ENCODE measurements at regions not wholly inside any gene's neighbourhood (a gene's known extent, or its start where the extent isn't known, plus 50 kb on each side); places are given as distances from the start of the nearest gene placed in this dataset.

- Histone ChIP-seq H3K27ac (no peak overlapping the region), H3K4me1 (no peaks in the 10 kb centered on the region), H3K9me3 (peaks cover 0 to 52% of the 10 kb centered on the region in 2 donors), H3K27me3 (no peaks in the 10 kb centered on the region), H3K4me3 (no peak overlapping the region), H3K36me3 (no peaks in the 10 kb centered on the region)
- ATAC-seq (no peak), DNase-seq (no peak)
- no peak for TF ChIP-seq CTCF (IDR thresholded peaks at IDR 0.05)
- intact Hi-C loops (cut with DNase I), result no loop called here
Measured at GRCh38 chr9:17978773-17979172, 399.9 kb downstream of the SH3GL2 start.

GRCh38 chr9:17986595-17986994 lies 407.7 kb downstream of the SH3GL2 start:
- H3K4me3 ChIP-seq, result no peak overlapping the region
- peaks cover 0 to 4% of the 10 kb centered on the region in 2 donors for H3K9me3 ChIP-seq
- intact Hi-C loops (cut with DNase I), result no loop called here
- H3K4me1 ChIP-seq, result no peaks in the 10 kb centered on the region
- no peak overlapping the region for H3K27ac ChIP-seq
- TF ChIP-seq CTCF (IDR thresholded peaks at IDR 0.05), result no peak
- no peaks in the 10 kb centered on the region for H3K27me3 ChIP-seq
- no peaks in the 10 kb centered on the region for H3K36me3 ChIP-seq
- ATAC-seq (no peak), DNase-seq (no peak)

GRCh38 chr9:17987189-17987588 lies 408.3 kb downstream of the SH3GL2 start:
- ATAC-seq, result no peak
- no peak for TF ChIP-seq CTCF (IDR thresholded peaks at IDR 0.05)
- Histone ChIP-seq H3K4me3 (no peak overlapping the region), H3K9me3 (no peaks in the 10 kb centered on the region), H3K4me1 (no peaks in the 10 kb centered on the region), H3K27ac (no peak overlapping the region), H3K36me3 (no peaks in the 10 kb centered on the region), H3K27me3 (no peaks in the 10 kb centered on the region)
- intact Hi-C loops (cut with DNase I), result no loop called here
- no peak for DNase-seq

- no peak for TF ChIP-seq CTCF (IDR thresholded peaks at IDR 0.05)
- Histone ChIP-seq H3K36me3 (no peaks in the 10 kb centered on the region), H3K9me3 (no peaks in the 10 kb centered on the region), H3K4me1 (no peaks in the 10 kb centered on the region), H3K27ac (no peak overlapping the region), H3K27me3 (no peaks in the 10 kb centered on the region), H3K4me3 (no peak overlapping the region)
- intact Hi-C loops (cut with DNase I), result no loop called here
- DNase-seq (no peak), ATAC-seq (no peak)
Measured at GRCh38 chr9:17988489-17988888, 409.6 kb downstream of the SH3GL2 start.

GRCh38 chr9:17990602-17991001 lies 411.7 kb downstream of the SH3GL2 start:
- no peaks in the 10 kb centered on the region for H3K4me1 ChIP-seq
- intact Hi-C loops (cut with DNase I), result no loop called here
- ATAC-seq (no peak), DNase-seq (no peak)
- no peaks in the 10 kb centered on the region for H3K27me3 ChIP-seq
- no peaks in the 10 kb centered on the region for H3K36me3 ChIP-seq
- H3K27ac ChIP-seq, result no peak overlapping the region
- no peak overlapping the region for H3K4me3 ChIP-seq
- TF ChIP-seq CTCF (IDR thresholded peaks at IDR 0.05), result no peak
- H3K9me3 ChIP-seq, result no peaks in the 10 kb centered on the region

Measured in left lung (tissue), 4 donors.